ENCODE measurements at regions not wholly inside any gene's neighbourhood (a gene's known extent, or its start where the extent isn't known, plus 50 kb on each side); places are given as distances from the start of the nearest gene placed in this dataset.

DNA sequence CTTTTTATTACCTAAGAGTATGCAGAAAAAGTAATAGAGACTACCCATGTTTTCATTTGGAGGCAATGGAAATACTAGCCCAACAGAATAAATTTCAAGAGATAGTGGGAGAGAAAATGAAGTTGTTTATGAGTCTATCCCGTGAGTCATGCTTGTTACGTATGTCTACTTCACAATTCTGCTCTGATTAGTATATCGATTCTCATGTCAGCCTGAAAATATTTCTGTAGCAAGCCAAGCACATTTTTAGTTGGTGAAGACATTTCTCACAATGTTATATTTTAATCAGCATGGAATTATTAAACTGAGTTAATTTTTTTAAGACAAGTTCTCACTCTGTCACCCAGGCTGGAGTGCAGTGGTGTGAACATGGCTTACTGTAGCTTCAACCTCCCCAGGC is 346.1 kb downstream of the RPRM start:
- H2BK12ac ChIP-seq (ENCODE audit: low read length in 2 of 2): no peak overlapping the region
- H2BK120ac ChIP-seq (ENCODE audit: low read depth, low read length): no peak overlapping the region
- no peak overlapping the region for H3K23ac ChIP-seq (ENCODE audit: low read length in 2 of 2)
- H3K4me3 ChIP-seq (ENCODE audit: insufficient read depth in 1 of 2, low read depth in 1 of 2, low read length in 2 of 2): no peak overlapping the region
- no peak overlapping the region for H2AFZ ChIP-seq (ENCODE audit: low read depth, low read length)
- H4K8ac ChIP-seq (ENCODE audit: low read length): no peak overlapping the region
- no peak overlapping the region for H4K91ac ChIP-seq (ENCODE audit: low read length)
- no peak overlapping the region for H3K14ac ChIP-seq (ENCODE audit: low read length in 2 of 2)
- WGBS: 78% methylated on average over 1 of the region's 3 CpGs
- no peaks in the 10 kb centered on the region for H3K27me3 ChIP-seq (ENCODE audit: control insufficient read depth in 1 of 2, insufficient read depth in 1 of 2, low read length in 2 of 2)
- no peak overlapping the region for H3K27ac ChIP-seq (ENCODE audit: low read length, poor library complexity, severe bottlenecking)
- DNase-seq: no peak
- no peak overlapping the region for H3K4me2 ChIP-seq (ENCODE audit: low read length, poor library complexity, severe bottlenecking)
- no peak overlapping the region for H3K18ac ChIP-seq (ENCODE audit: low read depth in 1 of 2, low read length in 2 of 2)
- H3K79me1 ChIP-seq (replicated peaks; ENCODE audit: low read length, poor library complexity, severe bottlenecking): no peaks in the 10 kb centered on the region
- no peaks in the 10 kb centered on the region for H3K4me1 ChIP-seq (ENCODE audit: control insufficient read depth, insufficient read depth, low read depth, low read length)
- no peak overlapping the region for H3K4ac ChIP-seq (ENCODE audit: low read depth in 1 of 2, low read length in 2 of 2)
- H2BK15ac ChIP-seq (ENCODE audit: low read depth, poor library complexity, severe bottlenecking): no peak overlapping the region
- no peak overlapping the region for H2AK5ac ChIP-seq (ENCODE audit: low read length, severe bottlenecking)
- H2BK5ac ChIP-seq (ENCODE audit: low read depth, low read length, poor library complexity, severe bottlenecking): no peak overlapping the region
- no peaks in the 10 kb centered on the region for H3K9me3 ChIP-seq (ENCODE audit: control insufficient read depth, low read length)
- no peaks in the 10 kb centered on the region for H3K36me3 ChIP-seq (ENCODE audit: control insufficient read depth in 1 of 2, insufficient read depth in 2 of 2, low read depth in 1 of 2, low read length in 2 of 2)
- H3K9ac ChIP-seq (ENCODE audit: low read length): no peak overlapping the region

- Histone ChIP-seq H3K27ac (ENCODE audit: low read length, poor library complexity, severe bottlenecking) (no peak overlapping the region), H3K23ac (ENCODE audit: low read length in 2 of 2) (no peak overlapping the region), H3K4me2 (ENCODE audit: low read length, poor library complexity, severe bottlenecking) (no peak overlapping the region), H2AK5ac (ENCODE audit: low read length, severe bottlenecking) (no peak overlapping the region), H2BK120ac (ENCODE audit: low read depth, low read length) (no peak overlapping the region), H3K27me3 (ENCODE audit: control insufficient read depth in 1 of 2, insufficient read depth in 1 of 2, low read length in 2 of 2) (peaks cover 0 to 3% of the 10 kb centered on the region in 2 experiments), H2BK12ac (ENCODE audit: low read length in 2 of 2) (no peak overlapping the region), H4K91ac (ENCODE audit: low read length) (no peak overlapping the region), H3K14ac (ENCODE audit: low read length in 2 of 2) (no peak overlapping the region), H2AFZ (ENCODE audit: low read depth, low read length) (no peak overlapping the region), H3K18ac (ENCODE audit: low read depth in 1 of 2, low read length in 2 of 2) (no peak overlapping the region), H2BK5ac (ENCODE audit: low read depth, low read length, poor library complexity, severe bottlenecking) (no peak overlapping the region), H3K4ac (ENCODE audit: low read depth in 1 of 2, low read length in 2 of 2) (no peak overlapping the region), H3K9ac (ENCODE audit: low read length) (no peak overlapping the region), H3K9me3 (ENCODE audit: control insufficient read depth, low read length) (no peaks in the 10 kb centered on the region), H3K79me1 (replicated peaks; ENCODE audit: low read length, poor library complexity, severe bottlenecking) (no peaks in the 10 kb centered on the region), H4K8ac (ENCODE audit: low read length) (no peak overlapping the region), H3K36me3 (ENCODE audit: control insufficient read depth in 1 of 2, insufficient read depth in 2 of 2, low read depth in 1 of 2, low read length in 2 of 2) (no peaks in the 10 kb centered on the region), H3K4me3 (ENCODE audit: insufficient read depth in 1 of 2, low read depth in 1 of 2, low read length in 2 of 2) (no peak overlapping the region), H3K4me1 (ENCODE audit: control insufficient read depth, insufficient read depth, low read depth, low read length) (no peaks in the 10 kb centered on the region), H2BK15ac (ENCODE audit: low read depth, poor library complexity, severe bottlenecking) (no peak overlapping the region)
- 88% methylated on average over 1 of the region's 1 CpG for WGBS
- no peak for DNase-seq
Measured at GRCh38 chr2:153115141-153115540, 363.4 kb downstream of the RPRM start.

GRCh38 chr2:153110486-153110885 is 368.1 kb downstream of the RPRM start:
- no peaks in the 10 kb centered on the region for H3K36me3 ChIP-seq (ENCODE audit: control insufficient read depth in 1 of 2, insufficient read depth in 2 of 2, low read depth in 1 of 2, low read length in 2 of 2)
- no peak overlapping the region for H3K4ac ChIP-seq (ENCODE audit: low read depth in 1 of 2, low read length in 2 of 2)
- no peak overlapping the region for H3K14ac ChIP-seq (ENCODE audit: low read length in 2 of 2)
- no peaks in the 10 kb centered on the region for H3K9me3 ChIP-seq (ENCODE audit: control insufficient read depth, low read length)
- H3K23ac ChIP-seq (ENCODE audit: low read length in 2 of 2): no peak overlapping the region
- 50% methylated on average over 1 of the region's 4 CpGs for WGBS
- H2BK12ac ChIP-seq (ENCODE audit: low read length in 2 of 2): no peak overlapping the region
- peaks cover 0 to 3% of the 10 kb centered on the region in 2 experiments for H3K27me3 ChIP-seq (ENCODE audit: control insufficient read depth in 1 of 2, insufficient read depth in 1 of 2, low read length in 2 of 2)
- no peak overlapping the region for H2AK5ac ChIP-seq (ENCODE audit: low read length, severe bottlenecking)
- H3K4me1 ChIP-seq (ENCODE audit: control insufficient read depth, insufficient read depth, low read depth, low read length): no peaks in the 10 kb centered on the region
- H2BK15ac ChIP-seq (ENCODE audit: low read depth, poor library complexity, severe bottlenecking): no peak overlapping the region
- no peak overlapping the region for H2BK5ac ChIP-seq (ENCODE audit: low read depth, low read length, poor library complexity, severe bottlenecking)
- no peak overlapping the region for H2AFZ ChIP-seq (ENCODE audit: low read depth, low read length)
- H4K8ac ChIP-seq (ENCODE audit: low read length): no peak overlapping the region
- DNase-seq: no peak
- no peak overlapping the region for H3K4me2 ChIP-seq (ENCODE audit: low read length, poor library complexity, severe bottlenecking)
- H3K9ac ChIP-seq (ENCODE audit: low read length): no peak overlapping the region
- no peak overlapping the region for H3K27ac ChIP-seq (ENCODE audit: low read length, poor library complexity, severe bottlenecking)
- no peak overlapping the region for H4K91ac ChIP-seq (ENCODE audit: low read length)
- no peaks in the 10 kb centered on the region for H3K79me1 ChIP-seq (replicated peaks; ENCODE audit: low read length, poor library complexity, severe bottlenecking)
- H3K4me3 ChIP-seq (ENCODE audit: insufficient read depth in 1 of 2, low read depth in 1 of 2, low read length in 2 of 2): no peak overlapping the region
- H3K18ac ChIP-seq (ENCODE audit: low read depth in 1 of 2, low read length in 2 of 2): no peak overlapping the region
- H2BK120ac ChIP-seq (ENCODE audit: low read depth, low read length): no peak overlapping the region

GRCh38 chr2:153109793-153110192 is 368.8 kb downstream of the RPRM start:
- H3K9me3 ChIP-seq (ENCODE audit: control insufficient read depth, low read length): no peaks in the 10 kb centered on the region
- WGBS: 50% methylated on average over 1 of the region's 3 CpGs
- H3K27me3 ChIP-seq (ENCODE audit: control insufficient read depth in 1 of 2, insufficient read depth in 1 of 2, low read length in 2 of 2): peaks cover 0 to 3% of the 10 kb centered on the region in 2 experiments
- no peak overlapping the region for H3K4me2 ChIP-seq (ENCODE audit: low read length, poor library complexity, severe bottlenecking)
- no peak overlapping the region for H3K4me3 ChIP-seq (ENCODE audit: insufficient read depth in 1 of 2, low read depth in 1 of 2, low read length in 2 of 2)
- H3K23ac ChIP-seq (ENCODE audit: low read length in 2 of 2): no peak overlapping the region
- no peaks in the 10 kb centered on the region for H3K79me1 ChIP-seq (replicated peaks; ENCODE audit: low read length, poor library complexity, severe bottlenecking)
- H3K14ac ChIP-seq (ENCODE audit: low read length in 2 of 2): no peak overlapping the region
- DNase-seq: no peak
- H2BK5ac ChIP-seq (ENCODE audit: low read depth, low read length, poor library complexity, severe bottlenecking): no peak overlapping the region
- no peak overlapping the region for H2BK12ac ChIP-seq (ENCODE audit: low read length in 2 of 2)
- H3K9ac ChIP-seq (ENCODE audit: low read length): no peak overlapping the region
- H2BK15ac ChIP-seq (ENCODE audit: low read depth, poor library complexity, severe bottlenecking): no peak overlapping the region
- H3K4me1 ChIP-seq (ENCODE audit: control insufficient read depth, insufficient read depth, low read depth, low read length): no peaks in the 10 kb centered on the region
- H4K8ac ChIP-seq (ENCODE audit: low read length): no peak overlapping the region
- no peak overlapping the region for H4K91ac ChIP-seq (ENCODE audit: low read length)
- no peak overlapping the region for H3K27ac ChIP-seq (ENCODE audit: low read length, poor library complexity, severe bottlenecking)
- H3K4ac ChIP-seq (ENCODE audit: low read depth in 1 of 2, low read length in 2 of 2): no peak overlapping the region
- no peak overlapping the region for H2AFZ ChIP-seq (ENCODE audit: low read depth, low read length)
- no peaks in the 10 kb centered on the region for H3K36me3 ChIP-seq (ENCODE audit: control insufficient read depth in 1 of 2, insufficient read depth in 2 of 2, low read depth in 1 of 2, low read length in 2 of 2)
- H2BK120ac ChIP-seq (ENCODE audit: low read depth, low read length): no peak overlapping the region
- no peak overlapping the region for H2AK5ac ChIP-seq (ENCODE audit: low read length, severe bottlenecking)
- no peak overlapping the region for H3K18ac ChIP-seq (ENCODE audit: low read depth in 1 of 2, low read length in 2 of 2)

Data from mesenchymal stem cell (in vitro differentiated cells and primary cell).